HCEC 1CT (cell line): ENCODE measurements at regions not wholly inside any gene's neighbourhood (a gene's known extent, or its start where the extent isn't known, plus 50 kb on each side); places are given as distances from the start of the nearest gene placed in this dataset.

ENCODE experiments used
- DNase-seq: peaks from one replicate; pipeline ENCODE4 v3.0.0-alpha.2; 2017

DNA sequence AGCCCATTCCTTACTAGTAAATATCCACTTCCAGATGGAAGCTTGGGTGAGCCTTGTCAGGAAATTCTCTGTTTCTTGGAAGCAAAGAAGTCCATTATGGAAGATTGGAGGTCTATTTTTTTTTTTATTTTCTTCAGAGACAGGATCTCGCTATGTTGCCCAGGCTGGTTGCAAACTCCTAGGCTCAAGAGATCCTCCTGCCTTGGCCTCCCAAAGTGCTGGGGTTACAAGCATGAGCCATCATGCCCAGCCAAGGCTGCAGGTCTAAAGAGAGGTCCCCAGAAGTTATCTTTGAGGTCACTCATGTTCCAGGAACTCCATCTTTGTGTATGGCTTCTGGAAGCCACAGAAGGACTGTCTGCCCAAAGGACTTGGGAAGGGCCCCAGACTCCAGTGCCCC lies 255.3 kb downstream of the LY86 start:
- DNase-seq, result no peak

DNA sequence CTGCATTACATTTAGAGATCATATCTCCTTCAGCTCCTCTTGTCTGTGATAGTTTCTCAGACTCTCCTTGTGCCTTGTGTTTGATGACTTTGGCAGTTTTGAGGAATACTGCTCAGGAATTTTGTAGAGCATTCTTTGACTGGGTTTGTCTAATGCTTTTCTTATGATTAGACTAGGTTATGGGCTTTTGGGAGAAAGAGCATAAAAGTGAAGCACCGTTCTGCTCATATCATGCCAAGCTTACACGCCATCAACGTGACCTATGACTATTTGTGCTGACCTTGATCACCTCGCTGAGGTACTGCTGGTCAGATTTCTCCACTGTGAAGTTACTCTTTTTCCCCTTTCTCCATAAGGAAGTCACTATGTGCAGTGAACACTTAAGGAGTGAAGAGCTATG lies 256.0 kb downstream of the LY86 start:
- no peak for DNase-seq

GRCh38 chr6:6845603-6846002 lies 257.1 kb downstream of the LY86 start:
- DNase-seq, result no peak

- DNase-seq, result no peak
Measured at GRCh38 chr6:6847591-6847990, 259.1 kb downstream of the LY86 start.

DNA sequence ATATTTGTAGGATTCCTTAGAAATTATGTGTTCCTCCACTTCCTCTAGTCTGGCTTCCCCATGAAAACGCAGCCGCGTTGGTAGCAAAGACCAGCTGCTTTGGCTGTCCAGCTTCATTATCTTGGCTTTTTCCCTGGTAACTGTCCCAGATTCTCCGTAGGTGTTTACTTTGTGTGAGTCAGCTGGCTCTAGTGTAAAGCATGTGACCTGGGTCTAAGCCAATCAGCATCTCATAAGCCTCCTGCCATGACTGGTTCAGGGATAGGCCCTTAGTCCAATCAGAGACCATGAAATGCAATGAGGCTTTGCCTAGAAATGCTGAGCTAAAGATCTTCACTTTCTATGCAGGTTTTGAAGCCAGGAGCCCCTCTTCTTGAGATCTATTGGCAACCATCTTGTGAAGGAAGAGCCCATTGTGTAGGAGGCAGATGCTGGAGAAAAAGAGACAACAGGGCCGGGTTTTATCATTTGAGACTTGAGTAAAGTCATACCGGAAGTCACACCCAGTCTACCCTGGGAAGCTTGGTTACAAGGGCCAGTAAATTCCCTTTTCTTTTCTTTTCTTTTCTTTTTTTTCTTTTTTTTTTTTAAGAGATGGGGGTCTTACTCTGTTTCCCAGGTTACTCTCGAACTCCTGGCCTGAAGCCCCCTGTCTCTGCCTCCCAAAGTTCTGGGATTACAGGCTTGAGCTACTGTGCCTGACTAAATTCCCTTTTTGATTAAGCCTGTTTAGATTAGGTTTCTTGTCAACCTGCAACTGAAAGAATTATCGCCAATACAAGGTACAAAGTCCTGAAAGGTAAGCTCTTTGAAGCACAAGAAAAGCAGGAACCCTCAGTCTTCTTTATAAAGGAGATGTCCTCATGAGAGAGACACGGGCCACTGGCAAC lies 256.5 kb upstream of the RREB1 start:
- peak; percentile 92 for DNase-seq

DNA sequence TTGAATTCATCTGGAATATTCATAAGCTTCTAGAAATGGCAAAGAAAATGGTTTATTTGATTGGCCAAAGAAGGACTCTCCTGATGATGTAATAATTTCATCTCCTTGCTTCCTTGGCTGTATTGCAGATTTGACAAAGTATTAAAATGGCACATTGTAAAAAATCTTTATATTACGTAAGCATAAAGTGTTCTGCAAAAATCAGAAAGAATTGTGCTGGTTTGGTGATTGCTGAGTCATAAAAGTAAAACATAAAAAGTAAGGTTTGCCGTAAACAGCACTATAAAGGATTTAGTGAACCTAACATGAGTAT lies 255.9 kb upstream of the RREB1 start:
- no peak for DNase-seq

DNA sequence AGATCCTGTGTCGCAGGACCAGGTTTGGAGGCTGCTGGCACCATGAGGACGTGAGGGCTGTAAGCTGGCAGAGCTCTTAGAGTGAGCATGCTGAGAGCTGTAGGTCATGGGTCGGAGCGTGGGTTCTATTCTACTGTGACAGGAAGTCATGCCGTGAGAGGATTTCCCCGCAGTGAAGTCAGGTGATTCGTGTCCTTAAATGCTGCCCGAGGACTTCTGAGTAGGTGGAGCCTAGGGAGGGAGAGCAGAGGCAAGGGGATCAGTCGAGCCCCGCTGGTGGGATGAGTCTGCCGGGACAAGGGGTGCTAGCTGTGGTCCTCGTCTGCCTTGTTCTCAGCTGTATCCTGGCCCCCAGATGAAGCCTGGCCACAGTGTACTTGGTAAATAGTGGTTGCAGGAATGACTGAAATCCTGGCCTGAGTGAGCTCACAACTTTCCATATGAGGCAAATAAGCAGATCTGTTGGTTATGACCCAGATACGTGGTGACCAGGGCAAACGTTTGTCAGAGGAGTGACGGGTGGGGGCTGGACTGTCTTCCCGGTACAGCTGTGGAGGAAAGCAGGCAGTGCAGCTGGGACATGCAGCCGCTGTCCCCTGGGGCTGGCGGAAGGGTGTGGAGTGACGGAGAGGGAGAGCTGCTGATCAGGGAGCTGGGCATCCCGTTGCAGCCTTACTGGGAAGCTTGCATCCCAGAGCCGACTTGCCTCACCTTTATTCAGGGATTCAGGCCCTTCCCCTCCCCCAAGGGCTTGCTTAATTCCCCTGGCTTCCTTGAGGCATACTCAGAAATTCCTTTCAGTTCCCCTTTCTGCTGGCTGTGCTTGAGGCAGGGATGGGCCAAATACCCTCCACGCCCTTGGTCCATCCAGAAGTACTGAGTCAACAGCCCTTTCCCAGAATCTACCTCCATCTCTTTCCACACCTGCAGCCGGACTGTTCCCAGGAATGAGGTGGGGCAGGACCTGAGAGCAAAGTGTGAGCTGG lies 250.9 kb upstream of the RREB1 start:
- DNase-seq, result no peak

- no peak for DNase-seq
Measured at GRCh38 chr6:6857528-6857927, 250.2 kb upstream of the RREB1 start.

GRCh38 chr6:6858533-6858982 lies 249.2 kb upstream of the RREB1 start:
- DNase-seq, result no peak

GRCh38 chr6:6859105-6859504 lies 248.7 kb upstream of the RREB1 start:
- DNase-seq, result no peak

- no peak for DNase-seq
Measured at GRCh38 chr6:6859722-6860121, 248.0 kb upstream of the RREB1 start.

- no peak for DNase-seq
Measured at GRCh38 chr6:6860863-6861262, 246.9 kb upstream of the RREB1 start.

GRCh38 chr6:6861351-6861894 lies 246.3 kb upstream of the RREB1 start:
- no peak for DNase-seq

DNA sequence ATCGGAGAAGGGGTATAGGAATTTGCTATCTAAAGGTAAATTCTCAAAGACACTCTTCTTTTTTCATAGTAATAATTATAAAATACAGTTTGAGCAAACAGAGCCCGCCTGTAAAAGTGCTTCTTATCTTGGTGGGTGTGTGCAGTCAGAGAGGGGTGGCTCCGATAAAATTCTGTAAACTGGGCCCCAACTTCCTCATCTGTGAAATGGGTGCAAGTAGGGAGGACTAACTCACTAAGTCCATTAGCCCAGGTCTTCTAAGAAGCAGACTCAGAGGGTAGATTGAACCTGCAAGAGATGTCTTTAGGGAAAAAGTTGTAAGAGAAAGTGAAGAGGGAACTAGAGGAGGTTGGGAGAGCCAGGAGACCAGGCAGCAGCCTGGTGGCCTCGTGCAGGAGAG lies 245.8 kb upstream of the RREB1 start:
- no peak for DNase-seq

DNA sequence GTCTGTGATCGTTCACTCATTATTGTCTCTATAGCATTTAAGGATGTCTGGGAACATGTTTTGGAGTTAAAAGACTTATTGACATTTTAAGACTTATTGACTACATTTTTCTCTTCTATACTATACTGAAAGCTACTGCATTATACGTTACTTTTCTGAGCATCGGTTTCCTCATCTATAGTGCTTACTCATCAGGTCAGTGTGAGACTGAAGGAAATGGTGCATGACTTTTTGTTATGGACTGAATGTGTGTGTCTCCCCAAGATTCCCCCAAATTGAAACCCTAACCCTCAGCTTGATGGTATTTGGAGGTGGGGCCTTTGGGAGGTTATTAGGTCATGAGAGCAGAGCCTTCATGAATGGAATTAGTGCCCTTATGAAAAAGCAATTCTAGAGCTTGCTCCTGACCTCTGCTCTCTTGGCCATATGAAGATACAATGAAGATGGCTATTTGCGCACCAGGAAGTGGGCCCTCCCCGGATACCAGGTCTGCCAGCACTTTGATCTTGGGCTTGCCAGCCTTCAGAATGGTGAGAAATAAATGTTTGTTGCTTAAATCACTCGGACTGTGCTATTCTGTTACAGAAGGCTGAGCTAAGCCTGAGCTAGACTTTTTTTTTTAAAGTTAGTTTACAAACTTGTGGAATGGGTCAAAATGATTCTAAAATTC lies 243.7 kb upstream of the RREB1 start:
- DNase-seq, result no peak

- no peak for DNase-seq
Measured at GRCh38 chr6:6865611-6866010, 242.2 kb upstream of the RREB1 start.

- DNase-seq, result no peak
Measured at GRCh38 chr6:6866656-6867403, 240.9 kb upstream of the RREB1 start.

- no peak for DNase-seq
Measured at GRCh38 chr6:6867404-6867799, 240.4 kb upstream of the RREB1 start.

DNA sequence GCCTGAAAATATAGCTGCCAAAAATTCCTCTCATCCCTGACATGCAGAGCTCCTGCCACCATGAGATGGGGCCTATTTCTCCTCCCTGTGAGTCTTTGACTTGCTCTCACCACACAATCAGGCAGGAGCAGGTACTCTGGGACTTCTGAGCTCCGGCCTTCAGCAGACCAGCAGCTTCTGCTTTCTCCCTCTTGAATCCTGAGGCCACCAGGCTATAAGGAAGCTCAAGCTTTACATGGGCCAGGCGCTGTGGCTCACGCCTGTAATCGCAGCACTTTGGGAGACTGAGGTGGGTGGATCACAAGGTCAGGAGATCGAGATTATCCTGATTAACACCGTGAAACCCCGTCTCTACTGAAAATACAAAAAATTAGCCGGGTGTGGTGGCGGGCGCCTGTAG lies 238.7 kb upstream of the RREB1 start:
- no peak for DNase-seq

DNA sequence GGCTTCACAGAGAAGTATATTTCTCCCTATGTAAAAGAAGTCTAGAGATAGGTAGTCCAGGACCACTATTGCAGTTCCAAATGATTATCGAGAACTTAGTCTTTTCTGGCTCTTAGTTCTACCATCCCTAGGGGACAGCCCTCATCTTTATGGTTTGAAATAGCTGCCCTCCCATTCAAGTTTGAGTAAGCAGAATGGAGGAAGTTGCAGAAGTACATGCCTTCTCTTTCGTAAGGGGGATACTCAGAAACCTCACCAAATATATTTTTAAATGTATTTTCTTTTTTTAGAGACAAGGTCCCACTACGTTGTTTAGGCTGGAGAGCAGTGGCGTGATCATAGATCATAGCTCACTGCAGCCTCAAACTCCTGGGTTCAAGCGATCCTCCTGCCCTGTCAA lies 236.8 kb upstream of the RREB1 start:
- no peak for DNase-seq

GRCh38 chr6:6872459-6873344 lies 235.1 kb upstream of the RREB1 start:
- DNase-seq, result no peak
